Ishikawa (cell line): ENCODE measurements at regions not wholly inside any gene's neighbourhood (a gene's known extent, or its start where the extent isn't known, plus 50 kb on each side); places are given as distances from the start of the nearest gene placed in this dataset.

ENCODE experiments used
- CREB1 ChIP-seq: IDR thresholded peaks from 2 replicates; pipeline ENCODE4 v1.6.1; 2012; ENCODE audit warnings: low read depth
- EGR1 ChIP-seq: IDR thresholded peaks from 2 replicates; pipeline ENCODE4 v1.6.1; 2012
- EP300 ChIP-seq: IDR thresholded peaks from 2 replicates; pipeline ENCODE4 v1.6.1; 2012; ENCODE audit warnings: borderline replicate concordance
- MAX ChIP-seq: IDR thresholded peaks from 2 replicates; pipeline ENCODE4 v1.6.1; 2012
- NFIC ChIP-seq: IDR thresholded peaks from 2 replicates; pipeline ENCODE4 v1.6.1; 2012
- REST ChIP-seq: IDR thresholded peaks from 2 replicates; pipeline ENCODE4 v1.6.1; 2012; ENCODE audit warnings: low read depth, mild to moderate bottlenecking
- TAF1 ChIP-seq: IDR thresholded peaks from 2 replicates; pipeline ENCODE4 v1.6.1; 2012; ENCODE audit warnings: low read depth, mild to moderate bottlenecking
- TEAD4 ChIP-seq: IDR thresholded peaks from 2 replicates; pipeline ENCODE4 v1.6.1; 2012
- USF1 ChIP-seq: IDR thresholded peaks from 2 replicates; pipeline ENCODE4 v1.6.1; 2012
- YY1 ChIP-seq: IDR thresholded peaks from 2 replicates; pipeline ENCODE4 v1.6.1; 2012; ENCODE audit warnings: low read depth
- ZBTB7A ChIP-seq: IDR thresholded peaks from 2 replicates; pipeline ENCODE4 v1.6.1; 2012; ENCODE audit warnings: low read depth

- no peak for TF ChIP-seq EP300
- no peak for TF ChIP-seq YY1
- TF ChIP-seq REST = no peak
- TF ChIP-seq CREB1 = no peak
- TF ChIP-seq MAX = no peak
- TF ChIP-seq TEAD4 = no peak
- no peak for TF ChIP-seq EGR1
- no peak for TF ChIP-seq ZBTB7A
- no peak for TF ChIP-seq USF1
- TF ChIP-seq NFIC = no peak
- TF ChIP-seq TAF1 = no peak
These were observed 175.0 kb upstream of the UGT8 start for GRCh38 chr4:114423582-114423981.
